ENCODE measurements at regions not wholly inside any gene's neighbourhood (a gene's known extent, or its start where the extent isn't known, plus 50 kb on each side); places are given as distances from the start of the nearest gene placed in this dataset.

DNA sequence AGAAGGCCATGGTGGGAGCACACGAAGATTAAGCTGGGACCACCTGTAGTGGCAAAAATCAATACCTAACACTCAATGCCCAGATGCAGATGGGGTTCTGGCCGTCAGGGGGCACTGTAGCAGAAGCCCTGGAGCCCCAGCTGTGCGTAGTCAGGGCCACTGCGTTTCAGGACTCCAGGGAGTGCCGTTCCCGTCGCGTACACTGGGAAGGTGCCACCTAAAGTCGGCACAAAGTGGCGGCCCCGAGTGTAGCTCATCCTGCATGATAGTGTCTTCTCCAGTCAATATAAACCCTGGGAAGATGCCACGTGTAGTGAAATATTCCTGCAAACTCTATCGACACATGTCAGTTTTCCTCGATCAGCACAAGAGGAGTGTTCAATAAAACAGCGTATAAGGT is 123.8 kb upstream of the NTM start:
- TF ChIP-seq CTCF (IDR thresholded peaks at IDR 0.05) (no peak), POLR2A (IDR thresholded peaks at IDR 0.05) (no peak), POLR2AphosphoS5 (IDR thresholded peaks at IDR 0.05; ENCODE audit: insufficient read depth in 1 of 2, low read depth in 1 of 2) (no peak)
